WTC11 (cell line): ENCODE measurements at regions not wholly inside any gene's neighbourhood (a gene's known extent, or its start where the extent isn't known, plus 50 kb on each side); places are given as distances from the start of the nearest gene placed in this dataset.

Experiments
- ATAC-seq: fragments of 200-7000 bp; cut with Tn5 transposase; 2 replicates; pipeline ENCODE4 v1.10.0; 2021; ENCODE audit warnings: mild to moderate bottlenecking, moderate library complexity
- CTCF ChIA-PET: fragments of 300-600 bp; sonication (Branson Sonifier 250); formaldehyde crosslinking; loops from one replicate; lab custom pipeline; 2021; ENCODE audit warnings: antibody characterized with exemption; lab: Charles Lee
- POLR2A ChIA-PET: fragments of 350-600 bp; sonication (Branson Sonifier 250); formaldehyde crosslinking; loops from one replicate; lab custom pipeline; 2021; ENCODE audit warnings: antibody characterized with exemption; lab: Charles Lee
- DNase-seq: peaks from one replicate; pipeline ENCODE4 v3.0.0; 2021; ENCODE audit warnings: low spot score
- H3K27ac Mint-ChIP-seq: 2 replicates; pipeline ENCODE4 v1.8.0; 2021; ENCODE audit warnings: mixed read lengths
- H3K27me3 Mint-ChIP-seq: 2 replicates; pipeline ENCODE4 v1.8.0; 2021; ENCODE audit warnings: low read depth, mild to moderate bottlenecking, moderate library complexity, mixed read lengths
- H3K36me3 Mint-ChIP-seq: 2 replicates; pipeline ENCODE4 v1.8.0; 2021; ENCODE audit warnings: mixed read lengths
- H3K4me1 Mint-ChIP-seq: 2 replicates; pipeline ENCODE4 v1.8.0; 2022; ENCODE audit warnings: mixed read lengths
- H3K4me3 Mint-ChIP-seq: 2 replicates; pipeline ENCODE4 v1.8.0; 2021; ENCODE audit warnings: mild to moderate bottlenecking, moderate library complexity, mixed read lengths
- H3K9me3 Mint-ChIP-seq: 2 replicates; pipeline ENCODE4 v1.8.0; 2021; ENCODE audit warnings: mixed read lengths
- CDX4 ChIP-seq: fragments of 250-450 bp; sonication (Bioruptor Pico); IDR thresholded peaks from 2 replicates; pipeline ENCODE4 v1.9.0; 2021; ENCODE audit warnings: moderate library complexity, mild to moderate bottlenecking, inconsistent platforms, borderline replicate concordance
- E2F5 ChIP-seq: sonication (generic); formaldehyde crosslinking; IDR thresholded peaks from 2 replicates; pipeline ENCODE4 v1.8.1; 2022; ENCODE audit warnings: mild to moderate bottlenecking, moderate library complexity, missing genetic modification reagents
- EMX1 ChIP-seq: fragments of 250-450 bp; sonication (Bioruptor Pico); IDR thresholded peaks from 2 replicates; pipeline ENCODE4 v1.8.0; 2021; ENCODE audit warnings: mild to moderate bottlenecking
- ESRRA ChIP-seq: sonication (generic); formaldehyde crosslinking; IDR thresholded peaks from 2 replicates; pipeline ENCODE4 v1.8.1; 2022; ENCODE audit warnings: mild to moderate bottlenecking, missing genetic modification reagents, borderline replicate concordance
- ETV6 ChIP-seq: sonication (generic); formaldehyde crosslinking; IDR thresholded peaks from 2 replicates; pipeline ENCODE4 v1.8.1; 2022; ENCODE audit warnings: mild to moderate bottlenecking, missing genetic modification reagents
- IRF2 ChIP-seq: sonication (generic); formaldehyde crosslinking; IDR thresholded peaks from 2 replicates; pipeline ENCODE4 v1.8.0; 2022; ENCODE audit warnings: low read depth, missing genetic modification reagents, borderline replicate concordance
- MAX ChIP-seq: sonication (generic); formaldehyde crosslinking; IDR thresholded peaks from 2 replicates; pipeline ENCODE4 v1.8.0; 2022; ENCODE audit warnings: mild to moderate bottlenecking, missing genetic modification reagents
- NR3C1 ChIP-seq: sonication (generic); formaldehyde crosslinking; conservative IDR thresholded peaks from 2 replicates; pipeline ENCODE4 v1.8.1; 2023; ENCODE audit warnings: low read depth, mild to moderate bottlenecking, missing genetic modification reagents
- RORB ChIP-seq: fragments of 250-450 bp; sonication (Bioruptor Pico); IDR thresholded peaks from 2 replicates; pipeline ENCODE4 v1.9.0; 2021; ENCODE audit warnings: mild to moderate bottlenecking
- TEAD1 ChIP-seq: sonication (generic); formaldehyde crosslinking; IDR thresholded peaks from 2 replicates; pipeline ENCODE4 v1.8.0; 2022; ENCODE audit warnings: mild to moderate bottlenecking, missing genetic modification reagents
- USF1 ChIP-seq: sonication (generic); formaldehyde crosslinking; IDR thresholded peaks from 2 replicates; pipeline ENCODE4 v1.8.0; 2022; ENCODE audit warnings: mild to moderate bottlenecking, missing genetic modification reagents
- ZNF281 ChIP-seq: sonication (generic); formaldehyde crosslinking; IDR thresholded peaks from 2 replicates; pipeline ENCODE4 v1.8.0; 2023; ENCODE audit warnings: mild to moderate bottlenecking, missing genetic modification reagents
- ZNF317 ChIP-seq: sonication (generic); formaldehyde crosslinking; IDR thresholded peaks from 2 replicates; pipeline ENCODE4 v1.8.1; 2023; ENCODE audit warnings: low read depth, mild to moderate bottlenecking, moderate library complexity, missing genetic modification reagents, borderline replicate concordance
- ZNF396 ChIP-seq: fragments of 250-450 bp; sonication (Bioruptor Pico); IDR thresholded peaks from 2 replicates; pipeline ENCODE4 v1.8.0; 2021; ENCODE audit warnings: mild to moderate bottlenecking, moderate library complexity, borderline replicate concordance
- ZNF425 ChIP-seq: fragments of 250-450 bp; sonication (Bioruptor Pico); conservative IDR thresholded peaks from 2 replicates; pipeline ENCODE4 v1.9.0; 2021; ENCODE audit warnings: mild to moderate bottlenecking
- TF ChIP-seq, protein P1 (sequence below): fragments of 250-450 bp; sonication (Bioruptor Pico); IDR thresholded peaks from 2 replicates; pipeline ENCODE4 v1.9.0; 2021; ENCODE audit warnings: mild to moderate bottlenecking
- TF ChIP-seq, protein P2 (sequence below): sonication (generic); formaldehyde crosslinking; IDR thresholded peaks from 2 replicates; pipeline ENCODE4 v1.8.0; 2023; ENCODE audit warnings: missing genetic modification reagents
- TF ChIP-seq, protein P3 (sequence below): sonication (generic); formaldehyde crosslinking; IDR thresholded peaks from 2 replicates; pipeline ENCODE4 v1.8.0; 2023; ENCODE audit warnings: missing genetic modification reagents, mild to moderate bottlenecking, borderline replicate concordance
- TF ChIP-seq, protein P4 (sequence below): sonication (generic); formaldehyde crosslinking; IDR thresholded peaks from 2 replicates; pipeline ENCODE4 v1.8.0; 2022; ENCODE audit warnings: mild to moderate bottlenecking, missing genetic modification reagents

DNA sequence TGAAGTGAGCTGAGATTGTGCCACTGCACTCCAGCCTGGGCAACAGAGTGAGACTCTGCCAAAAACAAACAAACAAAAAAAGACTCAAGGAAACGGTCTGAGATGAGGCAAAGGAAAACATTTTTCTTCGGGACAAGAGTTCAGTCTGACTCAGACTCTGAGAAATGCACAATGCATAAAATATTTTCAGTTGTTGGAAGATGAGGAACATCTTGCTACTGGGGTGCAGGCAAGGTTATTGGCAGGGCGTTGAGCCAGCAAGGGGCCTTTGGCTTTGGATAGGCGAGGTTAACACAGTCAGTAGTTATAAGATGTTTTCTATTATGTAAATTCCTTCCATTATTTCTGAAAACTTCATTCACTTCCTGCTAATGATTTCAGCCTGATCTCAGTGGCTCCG lies 96.1 kb upstream of the VCX start:
- no peak for ATAC-seq
- no peak overlapping the region for H3K27ac Mint-ChIP-seq
- no peaks in the 10 kb centered on the region for H3K4me1 Mint-ChIP-seq
- POLR2A ChIA-PET, result no interaction called here
- no peaks in the 10 kb centered on the region for H3K9me3 Mint-ChIP-seq
- no peak overlapping the region for H3K4me3 Mint-ChIP-seq
- TF ChIP-seq ETV6 (CRISPR knock-in tag) (no peak), NR3C1 (CRISPR knock-in tag) (no peak), MAX (CRISPR knock-in tag) (no peak), IRF2 (no peak), ZNF396 (no peak), ZNF281 (CRISPR knock-in tag) (no peak), ZNF317 (no peak), RORB (CRISPR knock-in tag) (no peak), E2F5 (CRISPR knock-in tag) (no peak), ESRRA (CRISPR knock-in tag) (no peak), EMX1 (CRISPR knock-in tag) (no peak), CDX4 (CRISPR knock-in tag) (no peak), USF1 (CRISPR knock-in tag) (no peak), TEAD1 (CRISPR knock-in tag) (no peak)
- TF ChIP-seq, protein P1, sequence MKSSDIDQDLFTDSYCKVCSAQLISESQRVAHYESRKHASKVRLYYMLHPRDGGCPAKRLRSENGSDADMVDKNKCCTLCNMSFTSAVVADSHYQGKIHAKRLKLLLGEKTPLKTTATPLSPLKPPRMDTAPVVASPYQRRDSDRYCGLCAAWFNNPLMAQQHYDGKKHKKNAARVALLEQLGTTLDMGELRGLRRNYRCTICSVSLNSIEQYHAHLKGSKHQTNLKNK, result no peak
- TF ChIP-seq, protein P2, sequence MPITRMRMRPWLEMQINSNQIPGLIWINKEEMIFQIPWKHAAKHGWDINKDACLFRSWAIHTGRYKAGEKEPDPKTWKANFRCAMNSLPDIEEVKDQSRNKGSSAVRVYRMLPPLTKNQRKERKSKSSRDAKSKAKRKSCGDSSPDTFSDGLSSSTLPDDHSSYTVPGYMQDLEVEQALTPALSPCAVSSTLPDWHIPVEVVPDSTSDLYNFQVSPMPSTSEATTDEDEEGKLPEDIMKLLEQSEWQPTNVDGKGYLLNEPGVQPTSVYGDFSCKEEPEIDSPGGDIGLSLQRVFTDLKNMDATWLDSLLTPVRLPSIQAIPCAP (CRISPR knock-in tag), result no peak
- H3K36me3 Mint-ChIP-seq, result no peaks in the 10 kb centered on the region
- no peaks in the 10 kb centered on the region for H3K27me3 Mint-ChIP-seq
- no peak for DNase-seq
- CTCF ChIA-PET, result no interaction called here

DNA sequence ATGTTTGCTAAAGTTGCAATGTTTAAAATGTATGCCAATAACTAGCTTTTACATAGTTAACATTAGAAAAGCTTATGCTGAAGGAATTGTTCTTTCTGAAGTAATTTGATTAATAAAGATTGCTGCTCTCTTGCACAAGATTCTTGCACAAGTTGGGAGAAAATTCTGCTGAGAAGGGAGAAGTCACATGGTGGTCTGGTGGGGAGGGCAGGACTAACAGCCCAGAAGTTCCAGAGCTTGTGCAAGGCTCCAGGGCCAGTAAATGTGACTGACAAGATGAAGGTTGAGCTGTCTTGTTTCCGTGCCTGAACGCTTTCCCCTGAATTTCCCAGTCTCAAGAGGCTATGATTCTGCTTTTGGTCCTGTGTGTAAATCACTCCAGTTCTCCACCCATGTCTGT lies 112.9 kb upstream of the VCX start:
- no peaks in the 10 kb centered on the region for H3K9me3 Mint-ChIP-seq
- H3K4me1 Mint-ChIP-seq, result no peaks in the 10 kb centered on the region
- no peak overlapping the region for H3K4me3 Mint-ChIP-seq
- H3K27ac Mint-ChIP-seq, result no peak overlapping the region
- no peaks in the 10 kb centered on the region for H3K27me3 Mint-ChIP-seq
- POLR2A ChIA-PET, result no interaction called here
- ATAC-seq (no peak), DNase-seq (no peak)
- no peaks in the 10 kb centered on the region for H3K36me3 Mint-ChIP-seq
- CTCF ChIA-PET, result no interaction called here
- TF ChIP-seq, protein P3, sequence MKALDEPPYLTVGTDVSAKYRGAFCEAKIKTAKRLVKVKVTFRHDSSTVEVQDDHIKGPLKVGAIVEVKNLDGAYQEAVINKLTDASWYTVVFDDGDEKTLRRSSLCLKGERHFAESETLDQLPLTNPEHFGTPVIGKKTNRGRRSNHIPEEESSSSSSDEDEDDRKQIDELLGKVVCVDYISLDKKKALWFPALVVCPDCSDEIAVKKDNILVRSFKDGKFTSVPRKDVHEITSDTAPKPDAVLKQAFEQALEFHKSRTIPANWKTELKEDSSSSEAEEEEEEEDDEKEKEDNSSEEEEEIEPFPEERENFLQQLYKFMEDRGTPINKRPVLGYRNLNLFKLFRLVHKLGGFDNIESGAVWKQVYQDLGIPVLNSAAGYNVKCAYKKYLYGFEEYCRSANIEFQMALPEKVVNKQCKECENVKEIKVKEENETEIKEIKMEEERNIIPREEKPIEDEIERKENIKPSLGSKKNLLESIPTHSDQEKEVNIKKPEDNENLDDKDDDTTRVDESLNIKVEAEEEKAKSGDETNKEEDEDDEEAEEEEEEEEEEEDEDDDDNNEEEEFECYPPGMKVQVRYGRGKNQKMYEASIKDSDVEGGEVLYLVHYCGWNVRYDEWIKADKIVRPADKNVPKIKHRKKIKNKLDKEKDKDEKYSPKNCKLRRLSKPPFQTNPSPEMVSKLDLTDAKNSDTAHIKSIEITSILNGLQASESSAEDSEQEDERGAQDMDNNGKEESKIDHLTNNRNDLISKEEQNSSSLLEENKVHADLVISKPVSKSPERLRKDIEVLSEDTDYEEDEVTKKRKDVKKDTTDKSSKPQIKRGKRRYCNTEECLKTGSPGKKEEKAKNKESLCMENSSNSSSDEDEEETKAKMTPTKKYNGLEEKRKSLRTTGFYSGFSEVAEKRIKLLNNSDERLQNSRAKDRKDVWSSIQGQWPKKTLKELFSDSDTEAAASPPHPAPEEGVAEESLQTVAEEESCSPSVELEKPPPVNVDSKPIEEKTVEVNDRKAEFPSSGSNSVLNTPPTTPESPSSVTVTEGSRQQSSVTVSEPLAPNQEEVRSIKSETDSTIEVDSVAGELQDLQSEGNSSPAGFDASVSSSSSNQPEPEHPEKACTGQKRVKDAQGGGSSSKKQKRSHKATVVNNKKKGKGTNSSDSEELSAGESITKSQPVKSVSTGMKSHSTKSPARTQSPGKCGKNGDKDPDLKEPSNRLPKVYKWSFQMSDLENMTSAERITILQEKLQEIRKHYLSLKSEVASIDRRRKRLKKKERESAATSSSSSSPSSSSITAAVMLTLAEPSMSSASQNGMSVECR (CRISPR knock-in tag), result no peak
- no peak for TF ChIP-seq ZNF425
- TF ChIP-seq, protein P4, sequence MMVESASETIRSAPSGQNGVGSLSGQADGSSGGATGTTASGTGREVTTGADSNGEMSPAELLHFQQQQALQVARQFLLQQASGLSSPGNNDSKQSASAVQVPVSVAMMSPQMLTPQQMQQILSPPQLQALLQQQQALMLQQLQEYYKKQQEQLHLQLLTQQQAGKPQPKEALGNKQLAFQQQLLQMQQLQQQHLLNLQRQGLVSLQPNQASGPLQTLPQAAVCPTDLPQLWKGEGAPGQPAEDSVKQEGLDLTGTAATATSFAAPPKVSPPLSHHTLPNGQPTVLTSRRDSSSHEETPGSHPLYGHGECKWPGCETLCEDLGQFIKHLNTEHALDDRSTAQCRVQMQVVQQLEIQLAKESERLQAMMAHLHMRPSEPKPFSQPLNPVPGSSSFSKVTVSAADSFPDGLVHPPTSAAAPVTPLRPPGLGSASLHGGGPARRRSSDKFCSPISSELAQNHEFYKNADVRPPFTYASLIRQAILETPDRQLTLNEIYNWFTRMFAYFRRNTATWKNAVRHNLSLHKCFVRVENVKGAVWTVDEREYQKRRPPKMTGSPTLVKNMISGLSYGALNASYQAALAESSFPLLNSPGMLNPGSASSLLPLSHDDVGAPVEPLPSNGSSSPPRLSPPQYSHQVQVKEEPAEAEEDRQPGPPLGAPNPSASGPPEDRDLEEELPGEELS (CRISPR knock-in tag), result no peak
